DOHH2 (cell line): ENCODE measurements at regions not wholly inside any gene's neighbourhood (a gene's known extent, or its start where the extent isn't known, plus 50 kb on each side); places are given as distances from the start of the nearest gene placed in this dataset.

Experiments used
- CTCF ChIP-seq: fragments of 200-600 bp; sonication (generic); IDR thresholded peaks from one replicate; pipeline ENCODE4 v1.5.1; 2014; ENCODE audit warnings: antibody characterized with exemption, mild to moderate bottlenecking, low read depth, low read length; ENCODE audit not compliant: poor library complexity, severe bottlenecking
- EZH2phosphoT487 ChIP-seq: fragments of 200-600 bp; sonication (generic); IDR thresholded peaks from 2 replicates; pipeline ENCODE4 v1.6.1; 2017; ENCODE audit warnings: borderline replicate concordance, mild to moderate bottlenecking, antibody characterized with exemption, low read length, moderate library complexity, mixed read lengths

DNA sequence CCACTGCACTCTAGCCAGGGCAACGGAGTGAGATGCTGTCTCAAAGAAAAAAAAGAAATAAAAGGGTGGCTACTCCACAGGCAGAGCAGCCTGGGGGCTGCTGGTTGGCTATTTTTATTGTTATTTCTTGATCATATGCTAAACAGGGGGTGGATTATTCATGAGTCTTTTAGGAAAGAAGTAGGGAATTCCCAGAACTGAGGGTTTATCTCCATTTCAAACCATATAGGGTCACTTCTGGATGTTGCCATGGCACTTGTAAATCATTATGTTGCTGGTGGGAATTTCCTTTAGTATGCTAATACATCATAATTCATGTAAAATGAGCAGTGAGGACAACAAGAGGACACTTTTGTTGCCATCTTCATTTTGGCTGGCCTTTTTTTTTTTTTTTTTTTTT, 52.1 kb upstream of the GHITM start:
- TF ChIP-seq CTCF (no peak), EZH2phosphoT487 (no peak)
